GM21381 (cell line): ENCODE measurements at regions not wholly inside any gene's neighbourhood (a gene's known extent, or its start where the extent isn't known, plus 50 kb on each side); places are given as distances from the start of the nearest gene placed in this dataset.

Experiments
- ATAC-seq: cut with Tn5 transposase; IDR thresholded peaks from one replicate; pipeline ENCODE4 v1.9.1; 2021; ENCODE audit warnings: mild to moderate bottlenecking, moderate library complexity; ENCODE audit not compliant: unreplicated experiment

DNA sequence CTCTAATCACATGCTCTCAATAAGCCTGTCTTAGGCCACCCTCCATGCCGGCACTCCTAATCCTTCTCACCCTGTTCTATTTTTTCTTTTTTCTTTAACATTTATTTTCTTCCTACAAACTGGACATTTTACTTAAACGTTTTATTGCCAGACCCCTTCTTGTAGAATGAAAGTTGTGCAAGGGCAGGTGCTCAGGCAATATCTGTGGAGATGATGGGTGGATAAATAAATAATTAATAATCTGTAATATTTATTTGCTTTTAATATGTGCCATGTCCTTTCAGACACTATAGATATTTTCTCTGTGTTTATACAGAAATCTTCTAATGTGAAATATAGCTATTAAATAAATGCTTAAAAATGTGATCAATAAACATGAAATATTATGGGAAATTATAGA, 815.7 kb upstream of the MIR17HG start:
- ATAC-seq: no peak

- no peak for ATAC-seq
These were observed 814.5 kb upstream of the MIR17HG start for GRCh38 chr13:90532861-90533492.

DNA sequence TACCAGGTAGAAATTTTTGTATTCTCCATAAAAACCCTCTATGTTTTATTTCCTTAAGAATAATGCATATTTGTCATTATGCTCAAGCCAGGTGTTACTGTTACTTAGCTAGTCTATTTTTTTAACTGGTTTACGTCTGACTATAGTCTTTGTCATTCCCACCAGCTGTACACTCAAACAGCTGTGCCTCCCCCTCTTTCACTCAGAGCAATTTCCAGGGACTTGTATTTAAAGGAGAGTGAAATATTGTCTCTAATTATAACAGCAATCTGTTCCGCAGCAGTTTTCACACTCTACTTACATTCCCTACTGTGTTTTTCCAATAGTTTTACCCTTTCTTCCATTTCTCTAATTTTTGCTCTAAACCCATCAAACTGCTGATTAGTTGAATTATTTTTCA, 813.6 kb upstream of the MIR17HG start:
- ATAC-seq: no peak

- ATAC-seq: no peak
These were observed 812.7 kb upstream of the MIR17HG start for GRCh38 chr13:90534617-90535370.

DNA sequence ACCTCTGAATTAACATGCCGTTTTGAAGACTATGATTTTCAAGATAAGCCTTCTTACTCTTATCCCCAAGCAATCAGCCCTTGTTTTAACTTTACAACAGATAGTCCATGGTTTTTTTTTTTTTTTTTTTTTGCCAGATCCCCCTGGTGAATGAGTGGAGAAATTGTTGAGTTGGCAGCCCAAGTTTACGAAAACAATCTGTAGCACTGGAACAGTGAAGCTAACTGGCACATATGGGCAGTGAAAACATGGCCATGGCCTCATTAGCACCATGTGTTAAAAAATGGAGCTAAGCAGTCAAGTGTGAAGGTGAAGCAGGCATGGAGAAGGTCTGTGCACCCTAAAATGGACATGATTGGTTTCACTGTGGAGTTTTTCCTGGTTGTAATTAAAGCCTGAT, 812.1 kb upstream of the MIR17HG start:
- ATAC-seq: no peak

GRCh38 chr13:90538063-90538462, 809.4 kb upstream of the MIR17HG start:
- ATAC-seq: no peak

DNA sequence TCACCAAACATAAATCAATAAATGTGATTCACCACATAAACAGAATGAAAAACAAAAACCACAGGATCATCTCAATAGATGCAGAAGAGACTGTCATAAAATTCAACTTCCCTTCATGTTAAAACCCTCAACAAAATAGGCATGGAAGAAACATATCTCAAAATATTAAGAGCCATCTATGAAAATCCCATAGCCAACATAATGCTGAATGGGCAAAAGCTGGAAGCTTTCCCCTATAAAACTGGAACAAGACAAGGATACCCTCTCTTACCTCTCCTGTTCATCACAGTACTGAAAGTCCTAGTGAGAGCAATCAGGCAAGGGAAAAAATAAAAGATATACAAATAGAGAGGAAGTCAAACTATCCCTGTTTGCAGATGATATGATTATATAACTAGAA, 806.1 kb upstream of the MIR17HG start:
- no peak for ATAC-seq

- no peak for ATAC-seq
These were observed 804.5 kb upstream of the MIR17HG start for GRCh38 chr13:90542959-90543505.

GRCh38 chr13:90545070-90545840, 802.2 kb upstream of the MIR17HG start:
- ATAC-seq: no peak

DNA sequence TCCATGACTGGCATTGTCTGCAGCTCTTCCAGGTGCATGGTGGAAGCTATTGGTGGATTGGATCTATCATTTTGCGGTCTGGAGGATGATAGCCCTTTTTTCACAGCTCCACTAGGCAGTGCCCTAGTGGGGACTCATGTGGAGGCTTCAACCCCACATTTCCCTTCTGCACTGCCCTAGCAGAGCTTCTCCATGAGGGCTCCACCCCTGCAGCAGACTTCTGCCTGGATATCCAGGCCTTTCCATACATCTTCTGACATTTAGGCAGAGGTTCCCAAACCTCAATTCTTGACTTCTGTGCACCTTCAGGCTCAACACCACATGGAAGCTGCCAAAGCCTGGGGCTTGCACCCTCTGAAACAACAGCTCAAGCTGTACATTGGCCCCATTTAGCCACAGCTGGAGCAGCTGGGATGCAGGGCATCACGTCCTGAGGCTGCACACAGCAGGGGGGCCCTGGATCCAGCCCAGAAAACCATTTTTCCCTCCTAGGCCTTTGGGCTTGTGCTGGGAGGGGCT, 800.2 kb upstream of the MIR17HG start:
- ATAC-seq: no peak

DNA sequence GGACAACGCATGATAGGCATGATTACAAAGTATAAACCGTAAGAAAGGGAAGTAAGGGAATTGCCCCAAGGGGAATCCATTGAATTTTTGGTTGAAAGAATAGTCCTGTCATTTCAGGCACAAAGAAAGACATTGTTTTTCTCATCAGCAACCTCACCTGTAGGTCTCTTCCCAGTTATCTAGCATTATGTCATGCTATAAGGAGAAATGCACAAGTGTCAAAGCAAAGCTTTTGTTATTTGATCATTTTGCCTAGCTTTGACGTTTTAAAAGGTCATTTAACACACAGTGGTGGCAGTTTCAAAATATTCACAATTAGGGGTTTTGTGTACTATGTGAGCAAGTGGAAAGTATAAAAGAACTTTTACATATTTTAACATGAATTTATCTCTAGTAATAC, 796.2 kb upstream of the MIR17HG start:
- ATAC-seq: no peak

GRCh38 chr13:90552702-90553101, 794.8 kb upstream of the MIR17HG start:
- ATAC-seq: no peak

- ATAC-seq: no peak
These were observed 794.3 kb upstream of the MIR17HG start for GRCh38 chr13:90553159-90553558.

DNA sequence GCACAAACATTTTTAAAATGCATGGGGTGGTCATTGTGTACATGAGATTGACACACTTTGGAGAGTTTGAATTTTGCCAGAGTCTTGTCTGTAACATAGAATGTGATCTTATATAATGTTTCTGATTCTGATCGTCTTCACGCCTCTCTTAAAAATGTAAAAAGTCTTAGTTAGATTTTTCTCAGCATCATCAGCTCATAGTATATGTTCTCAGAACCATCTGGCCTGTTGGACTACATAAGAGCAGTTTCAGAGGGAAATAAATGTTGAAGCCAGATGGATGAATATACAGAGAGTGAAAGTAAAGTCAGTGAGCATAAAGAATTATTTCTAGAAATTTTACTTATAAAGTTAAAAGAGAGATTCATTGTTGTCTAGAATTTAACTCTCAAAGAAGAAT, 789.9 kb upstream of the MIR17HG start:
- no peak for ATAC-seq

DNA sequence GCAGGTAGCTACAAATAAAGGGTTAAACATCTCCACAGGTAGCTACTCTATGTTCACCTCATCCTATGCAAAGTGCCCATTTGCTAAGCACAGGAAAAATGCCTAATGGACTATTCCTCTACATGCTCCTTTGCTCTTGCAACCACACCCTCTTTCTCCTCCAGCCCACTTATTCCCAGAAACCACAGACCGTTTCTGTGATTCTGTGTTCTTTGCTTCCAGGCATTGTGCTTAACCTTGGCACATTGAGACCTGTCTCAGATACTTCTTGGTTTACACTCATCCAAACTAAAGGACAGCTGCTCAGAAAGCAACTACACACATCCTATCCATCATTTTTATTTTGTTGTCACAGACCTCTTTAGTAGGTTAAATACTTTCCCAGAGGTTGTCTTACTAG, 785.0 kb upstream of the MIR17HG start:
- ATAC-seq: no peak

DNA sequence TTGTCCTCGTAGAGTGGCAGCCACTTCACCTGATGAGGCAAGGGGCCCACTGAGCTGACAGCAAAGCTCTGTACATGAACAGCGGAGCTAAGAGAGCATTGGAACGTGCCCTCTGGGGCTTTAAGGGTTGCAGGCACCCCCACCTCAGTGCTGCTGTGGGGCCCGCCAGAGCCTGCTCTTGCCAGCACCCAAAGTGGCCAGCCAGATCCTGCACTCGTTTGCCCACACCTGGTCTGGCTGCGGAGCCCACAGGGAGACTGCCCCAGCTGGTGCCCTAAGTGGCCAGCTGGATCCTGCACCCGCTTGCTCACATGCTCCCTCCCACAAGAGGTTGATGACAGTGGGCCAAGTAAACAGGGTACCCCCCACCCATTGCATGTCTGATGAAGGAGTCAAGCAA, 783.4 kb upstream of the MIR17HG start:
- ATAC-seq: no peak

DNA sequence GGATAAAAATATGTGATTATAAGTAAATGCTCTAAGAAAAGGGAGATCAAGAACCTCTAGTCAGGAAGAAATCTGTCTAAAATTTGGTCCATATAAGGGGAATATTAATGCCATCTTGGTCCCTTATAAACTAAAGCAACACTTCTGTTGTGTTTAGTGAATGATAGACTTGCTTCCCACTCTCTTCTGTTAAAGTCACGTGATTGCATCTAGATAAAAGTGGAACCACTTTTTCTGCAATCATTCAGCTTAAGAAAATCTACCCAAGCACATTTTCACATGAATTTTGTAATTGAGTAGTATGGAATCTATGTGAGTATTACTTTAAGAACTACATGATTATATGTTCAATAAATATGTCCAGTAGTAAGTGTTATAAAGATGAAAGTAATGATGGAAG, 782.9 kb upstream of the MIR17HG start:
- ATAC-seq: no peak

- ATAC-seq: no peak
These were observed 781.3 kb upstream of the MIR17HG start for GRCh38 chr13:90565985-90566713.

GRCh38 chr13:90568165-90568564, 779.3 kb upstream of the MIR17HG start:
- ATAC-seq: no peak

DNA sequence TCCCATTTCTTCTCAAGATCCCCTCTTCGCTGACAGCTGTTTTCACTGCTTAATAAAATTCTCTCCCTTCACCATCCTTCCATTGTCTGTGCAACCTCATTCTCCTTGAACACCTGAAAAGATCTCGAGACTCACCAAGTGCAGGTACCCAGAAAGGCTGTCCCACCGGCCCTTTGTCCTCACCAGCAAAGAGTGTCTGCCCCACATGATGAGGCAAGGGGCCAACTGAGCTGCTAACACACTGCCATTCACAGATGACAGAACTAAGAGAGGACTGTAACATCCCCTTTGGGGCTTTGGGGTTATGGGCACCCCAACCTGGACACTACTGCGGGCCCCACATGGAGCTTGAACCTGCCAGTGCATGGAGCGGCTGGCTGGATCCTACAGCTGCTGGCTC, 771.4 kb upstream of the MIR17HG start:
- no peak for ATAC-seq

GRCh38 chr13:90577726-90578125, 769.8 kb upstream of the MIR17HG start:
- ATAC-seq: no peak
